ENCODE measurements at regions not wholly inside any gene's neighbourhood (a gene's known extent, or its start where the extent isn't known, plus 50 kb on each side); places are given as distances from the start of the nearest gene placed in this dataset.

- TF ChIP-seq, protein P1, sequence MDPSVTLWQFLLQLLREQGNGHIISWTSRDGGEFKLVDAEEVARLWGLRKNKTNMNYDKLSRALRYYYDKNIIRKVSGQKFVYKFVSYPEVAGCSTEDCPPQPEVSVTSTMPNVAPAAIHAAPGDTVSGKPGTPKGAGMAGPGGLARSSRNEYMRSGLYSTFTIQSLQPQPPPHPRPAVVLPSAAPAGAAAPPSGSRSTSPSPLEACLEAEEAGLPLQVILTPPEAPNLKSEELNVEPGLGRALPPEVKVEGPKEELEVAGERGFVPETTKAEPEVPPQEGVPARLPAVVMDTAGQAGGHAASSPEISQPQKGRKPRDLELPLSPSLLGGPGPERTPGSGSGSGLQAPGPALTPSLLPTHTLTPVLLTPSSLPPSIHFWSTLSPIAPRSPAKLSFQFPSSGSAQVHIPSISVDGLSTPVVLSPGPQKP (IDR thresholded peaks at IDR 0.05; ENCODE audit: borderline replicate concordance, low read depth, low read length): no peak
- TF ChIP-seq, protein P2, sequence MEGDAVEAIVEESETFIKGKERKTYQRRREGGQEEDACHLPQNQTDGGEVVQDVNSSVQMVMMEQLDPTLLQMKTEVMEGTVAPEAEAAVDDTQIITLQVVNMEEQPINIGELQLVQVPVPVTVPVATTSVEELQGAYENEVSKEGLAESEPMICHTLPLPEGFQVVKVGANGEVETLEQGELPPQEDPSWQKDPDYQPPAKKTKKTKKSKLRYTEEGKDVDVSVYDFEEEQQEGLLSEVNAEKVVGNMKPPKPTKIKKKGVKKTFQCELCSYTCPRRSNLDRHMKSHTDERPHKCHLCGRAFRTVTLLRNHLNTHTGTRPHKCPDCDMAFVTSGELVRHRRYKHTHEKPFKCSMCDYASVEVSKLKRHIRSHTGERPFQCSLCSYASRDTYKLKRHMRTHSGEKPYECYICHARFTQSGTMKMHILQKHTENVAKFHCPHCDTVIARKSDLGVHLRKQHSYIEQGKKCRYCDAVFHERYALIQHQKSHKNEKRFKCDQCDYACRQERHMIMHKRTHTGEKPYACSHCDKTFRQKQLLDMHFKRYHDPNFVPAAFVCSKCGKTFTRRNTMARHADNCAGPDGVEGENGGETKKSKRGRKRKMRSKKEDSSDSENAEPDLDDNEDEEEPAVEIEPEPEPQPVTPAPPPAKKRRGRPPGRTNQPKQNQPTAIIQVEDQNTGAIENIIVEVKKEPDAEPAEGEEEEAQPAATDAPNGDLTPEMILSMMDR (conservative IDR thresholded peaks at IDR 0.05; ENCODE audit: low read depth, low read length): no peak
- TF ChIP-seq BHLHE40 (IDR thresholded peaks at IDR 0.05; ENCODE audit: low read depth, low read length): no peak
- no peak for TF ChIP-seq SMC3 (IDR thresholded peaks at IDR 0.05; ENCODE audit: low read depth, low read length)
- TF ChIP-seq POLR2A (IDR thresholded peaks at IDR 0.05; ENCODE audit: low read depth, low read length): no peak
- TF ChIP-seq USF2 (IDR thresholded peaks at IDR 0.05; ENCODE audit: low read depth, low read length): no peak
These were observed 561.2 kb upstream of the SGCD start for GRCh38 chr5:155765715-155766114.
